HG03045 (cell line): ENCODE measurements at regions not wholly inside any gene's neighbourhood (a gene's known extent, or its start where the extent isn't known, plus 50 kb on each side); places are given as distances from the start of the nearest gene placed in this dataset.
"Not testable (repeated sequence)": the region's sequence is repeated elsewhere in the genome, so short reads cannot be mapped to it uniquely, and the experiment has no call there.

Experiments
- ATAC-seq: cut with Tn5 transposase; IDR thresholded peaks from one replicate; pipeline ENCODE4 v1.9.1; 2021; ENCODE audit warnings: mild to moderate bottlenecking, moderate library complexity; ENCODE audit not compliant: unreplicated experiment

DNA sequence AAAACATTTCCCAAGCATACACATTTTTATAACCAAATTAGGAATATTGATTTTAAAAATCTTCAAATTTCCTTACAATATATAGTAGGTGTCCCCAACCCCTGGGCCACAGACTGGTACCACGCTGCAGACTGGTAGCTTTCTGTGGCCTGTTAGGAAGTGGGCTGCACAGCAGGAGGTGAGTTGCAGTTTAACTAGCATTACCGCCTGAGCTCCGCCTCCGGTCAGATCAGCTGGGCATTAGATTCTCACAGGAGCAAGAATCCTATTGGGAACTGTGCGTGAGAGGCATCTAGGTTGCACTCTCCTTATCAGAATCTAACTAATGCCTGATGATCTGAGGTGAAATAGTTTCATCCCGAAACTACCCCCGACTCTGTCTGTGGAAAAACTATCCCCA, 62.1 kb downstream of the ZWINT start:
- no peak for ATAC-seq

DNA sequence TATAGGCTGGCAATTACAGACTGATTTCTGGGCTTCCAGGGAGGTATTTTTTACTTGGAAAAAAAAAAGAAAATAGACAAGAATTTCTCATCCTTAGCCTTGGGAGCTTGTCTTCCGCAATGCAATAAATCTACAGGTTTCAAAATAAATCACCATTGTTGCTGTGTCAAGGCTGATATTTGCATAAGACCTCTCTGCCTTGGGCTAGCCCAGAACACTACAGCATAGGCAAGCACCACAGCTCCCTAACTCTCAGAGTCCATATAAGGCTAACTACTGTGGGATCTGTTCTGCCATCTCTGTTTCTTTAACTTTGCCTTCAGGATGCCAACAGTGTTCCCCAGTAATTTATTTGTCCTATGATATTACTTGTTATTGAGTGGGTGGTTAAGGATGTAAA, 64.4 kb downstream of the ZWINT start:
- ATAC-seq, result no peak

DNA sequence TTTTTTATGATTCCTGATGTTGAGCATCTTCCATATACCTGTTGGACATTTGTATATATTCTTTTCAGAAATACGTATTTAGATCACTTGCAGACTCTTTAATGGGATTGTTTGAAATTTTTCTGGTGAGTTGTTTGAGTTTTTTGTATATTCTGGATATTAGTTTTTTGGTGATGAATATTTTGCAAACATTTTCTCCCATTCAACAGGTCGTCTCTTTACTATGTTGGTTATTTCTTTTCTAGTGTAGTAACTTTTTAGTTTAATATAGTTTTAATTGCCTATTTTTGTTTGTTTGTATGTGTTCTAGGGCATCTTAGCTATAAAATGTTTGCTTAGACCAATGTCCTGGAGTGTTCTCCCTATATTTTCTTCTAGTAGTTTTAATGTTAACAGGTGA, 72.7 kb downstream of the ZWINT start:
- no peak for ATAC-seq

DNA sequence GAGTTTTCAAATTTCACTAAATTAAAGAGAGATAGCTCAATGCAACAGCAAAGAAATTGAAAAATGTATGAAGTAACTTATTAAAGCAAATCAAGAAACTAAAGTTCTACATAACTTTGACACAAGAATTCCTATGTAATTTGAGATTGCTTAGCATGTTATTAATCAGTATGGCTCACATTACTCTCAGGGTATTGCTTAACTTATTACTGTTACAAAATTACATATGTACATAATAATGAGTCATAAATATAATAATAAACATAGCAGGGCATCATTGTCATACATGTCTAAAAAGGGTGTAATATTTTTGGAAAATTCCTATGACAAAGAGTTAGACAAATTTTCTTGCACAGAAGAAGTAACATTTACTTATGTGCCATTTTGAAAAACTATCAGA, 75.0 kb downstream of the ZWINT start:
- ATAC-seq, result no peak

- ATAC-seq, result no peak
Measured at GRCh38 chr10:56279270-56279669, 81.8 kb downstream of the ZWINT start.

GRCh38 chr10:56269181-56269580, 91.9 kb downstream of the ZWINT start:
- no peak for ATAC-seq

- no peak for ATAC-seq
Measured at GRCh38 chr10:56266120-56266519, 94.9 kb downstream of the ZWINT start.

DNA sequence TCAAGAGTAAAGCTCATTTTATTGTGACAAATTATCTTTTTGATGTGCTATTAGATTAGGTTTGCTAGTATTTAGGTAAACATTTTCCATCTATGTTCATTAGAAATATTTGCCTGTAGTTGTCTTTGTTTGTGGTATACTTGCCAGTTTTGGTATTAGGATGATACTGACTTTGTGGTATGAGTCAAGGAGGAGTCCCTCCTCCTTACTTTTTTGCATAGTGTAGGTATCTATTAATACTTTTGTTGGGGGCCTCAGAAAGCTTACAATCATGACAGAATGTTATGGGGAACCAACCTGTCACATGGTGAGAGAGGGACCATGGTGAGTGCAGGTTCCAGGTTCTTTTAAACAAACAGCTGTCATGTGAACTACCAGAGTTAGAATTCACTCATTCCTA, 102.1 kb downstream of the ZWINT start:
- no peak for ATAC-seq

- ATAC-seq, result no peak
Measured at GRCh38 chr10:56258378-56258777, 102.7 kb downstream of the ZWINT start.

DNA sequence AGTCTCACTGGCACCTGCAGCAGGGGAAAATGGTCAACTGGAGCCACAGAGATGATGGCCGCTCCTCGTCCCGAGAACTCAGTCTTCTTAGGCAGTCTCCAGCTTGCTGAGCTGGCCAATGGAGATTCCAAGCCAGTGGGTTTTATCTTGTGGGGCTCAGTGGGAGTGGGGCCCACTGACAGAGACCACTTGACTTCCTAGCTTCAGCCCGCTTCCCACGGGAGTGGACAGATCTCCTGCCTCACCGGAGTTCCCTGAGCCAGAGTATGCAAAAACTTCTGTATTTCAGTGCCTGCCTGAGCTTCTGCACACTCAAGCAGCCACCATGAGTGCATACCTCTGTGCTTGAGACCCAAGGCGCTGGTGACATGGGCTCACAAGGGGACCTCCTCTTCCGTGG, 105.8 kb downstream of the ZWINT start:
- ATAC-seq, result no peak

DNA sequence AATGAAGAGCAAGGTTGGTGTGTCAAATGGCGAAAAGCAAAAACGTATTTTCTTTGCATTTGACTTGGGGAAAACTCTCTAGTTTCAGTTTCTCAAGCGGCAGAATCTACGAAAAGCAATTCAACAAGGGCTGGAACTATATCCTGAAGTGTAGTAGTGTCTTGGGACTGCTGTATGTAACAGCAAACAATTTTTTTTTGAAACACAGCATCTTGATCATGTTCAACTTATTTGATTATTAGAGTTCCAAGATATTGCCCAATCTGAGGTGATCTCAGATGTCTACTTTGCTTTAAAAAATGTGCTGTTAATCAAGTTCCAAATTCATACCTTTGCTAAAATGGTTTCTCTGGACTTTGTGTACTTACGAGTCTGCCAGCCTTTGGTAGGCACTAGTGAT, 120.6 kb downstream of the ZWINT start:
- no peak for ATAC-seq

DNA sequence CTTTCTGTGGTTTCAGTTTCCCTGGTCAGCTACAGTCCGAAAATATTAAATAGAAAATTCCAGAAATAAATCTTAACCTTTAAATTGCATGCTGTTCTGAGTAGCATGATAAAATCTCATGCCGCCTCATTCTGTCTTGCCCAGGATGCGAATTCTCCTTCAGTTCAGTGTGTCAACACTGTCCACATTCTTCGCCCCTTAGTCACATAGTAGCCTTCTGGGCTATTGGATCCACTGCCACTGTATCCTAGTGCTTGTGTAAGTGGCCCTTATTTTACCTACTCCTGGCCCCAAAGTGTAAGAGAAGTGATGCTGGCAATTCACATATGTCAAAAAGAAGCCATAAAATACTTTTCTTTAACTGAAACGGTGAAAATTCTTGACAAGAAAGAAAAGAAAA, 129.6 kb downstream of the ZWINT start:
- ATAC-seq, result no peak

- ATAC-seq, result no peak
Measured at GRCh38 chr10:56222237-56222636, 138.8 kb downstream of the ZWINT start.

DNA sequence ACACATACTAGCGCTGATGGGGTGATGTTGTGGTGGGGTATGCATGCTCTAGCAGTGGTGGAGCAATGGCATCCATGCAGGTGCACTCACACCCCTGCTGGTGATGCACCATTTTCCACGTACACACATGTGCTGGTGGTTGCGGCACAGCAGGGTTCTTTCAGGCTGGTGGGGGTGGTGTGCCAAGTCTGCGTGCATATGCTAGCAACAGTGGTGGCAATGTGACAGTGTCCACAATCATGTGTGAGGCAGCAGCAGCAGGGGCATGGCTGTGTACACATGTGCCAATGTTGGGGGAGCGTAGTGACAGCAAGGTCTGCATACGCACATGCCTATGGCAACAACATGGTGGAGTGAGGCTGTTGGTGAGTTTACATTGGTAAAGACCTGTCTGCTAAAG, 148.1 kb downstream of the ZWINT start:
- ATAC-seq, result no peak

DNA sequence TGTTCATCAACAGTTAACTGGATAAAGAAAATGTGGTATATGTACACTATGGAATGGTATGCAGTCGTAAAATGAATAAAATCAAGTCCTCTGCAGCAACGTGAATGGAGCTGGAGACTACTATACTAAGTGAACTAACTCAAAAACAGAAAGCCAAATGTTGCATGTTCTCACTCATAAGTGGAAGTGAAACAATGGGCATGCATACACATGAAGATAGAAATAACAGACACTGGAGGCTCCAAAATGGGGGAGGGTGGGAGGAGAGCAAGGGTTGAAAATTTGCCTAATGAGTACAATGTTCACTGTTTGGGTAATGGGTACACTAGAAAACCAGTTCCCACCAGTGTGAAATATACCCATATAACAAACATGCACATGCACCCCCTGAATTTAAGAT, 179.5 kb downstream of the ZWINT start:
- ATAC-seq, result no peak

DNA sequence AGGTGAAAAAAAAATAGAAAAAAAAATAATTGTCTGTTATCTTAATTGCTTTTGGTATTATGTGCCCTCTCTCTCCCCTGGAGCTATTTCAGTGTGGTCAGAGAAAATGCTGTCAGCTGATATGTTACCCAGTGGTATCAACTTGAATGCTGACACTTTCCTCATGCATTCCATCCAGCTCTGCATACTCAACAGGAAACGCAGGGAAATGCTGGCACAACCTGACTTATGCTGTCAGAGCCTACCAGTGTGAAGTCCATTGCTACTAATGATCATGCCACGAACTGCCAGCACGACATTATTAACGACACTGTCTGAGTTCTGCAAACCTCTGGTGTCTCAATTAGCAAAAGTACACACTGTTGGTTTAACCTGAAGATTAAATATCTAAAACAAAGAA, 182.8 kb downstream of the ZWINT start:
- no peak for ATAC-seq

DNA sequence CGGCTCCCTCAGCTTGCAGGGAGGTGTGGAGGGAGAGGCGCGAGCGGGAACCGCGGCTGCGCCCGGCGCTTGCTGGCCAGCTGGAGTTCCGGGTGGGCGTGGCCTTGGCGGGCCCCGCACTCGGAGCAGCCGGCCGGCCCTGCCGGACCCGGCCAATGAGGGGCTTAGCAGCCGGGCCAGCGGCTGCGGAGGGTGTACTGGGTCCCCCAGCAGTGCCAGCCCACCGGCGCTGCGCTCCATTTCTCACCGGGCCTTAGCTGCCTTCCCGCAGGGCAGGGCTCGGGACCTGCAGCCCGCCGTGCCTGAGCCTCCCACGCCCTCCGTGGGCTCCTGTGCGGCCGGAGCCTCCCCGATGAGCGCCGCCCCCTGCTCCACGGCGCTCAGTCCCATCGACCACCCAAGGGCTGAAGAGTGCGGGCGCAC, 206.0 kb downstream of the ZWINT start:
- ATAC-seq, result not testable (repeated sequence)

DNA sequence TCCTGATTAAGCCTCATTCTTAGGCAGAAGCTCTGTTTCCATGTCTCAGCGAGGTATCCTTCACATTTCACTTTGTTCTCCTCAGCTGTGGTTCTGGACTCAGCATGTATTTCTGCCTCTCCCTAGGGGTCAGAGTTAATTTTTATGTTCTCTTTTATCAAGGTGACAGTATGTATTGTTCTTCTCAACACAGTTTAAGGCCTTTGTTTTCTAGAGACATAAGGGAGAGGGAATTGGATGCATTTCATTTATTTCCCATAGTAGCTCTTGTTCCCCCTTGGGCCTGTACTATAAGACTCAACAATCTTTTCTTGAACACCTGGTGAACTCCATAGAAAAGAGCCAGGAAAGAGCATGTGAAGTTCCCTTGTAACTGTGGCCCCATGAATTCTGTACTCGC, 214.3 kb downstream of the ZWINT start:
- no peak for ATAC-seq

GRCh38 chr10:56142092-56142728, 218.8 kb downstream of the ZWINT start:
- peak; percentile 77 for ATAC-seq

- no peak for ATAC-seq
Measured at GRCh38 chr10:56139405-56139804, 221.7 kb downstream of the ZWINT start.

GRCh38 chr10:56135828-56136227, 225.2 kb downstream of the ZWINT start:
- ATAC-seq, result no peak

DNA sequence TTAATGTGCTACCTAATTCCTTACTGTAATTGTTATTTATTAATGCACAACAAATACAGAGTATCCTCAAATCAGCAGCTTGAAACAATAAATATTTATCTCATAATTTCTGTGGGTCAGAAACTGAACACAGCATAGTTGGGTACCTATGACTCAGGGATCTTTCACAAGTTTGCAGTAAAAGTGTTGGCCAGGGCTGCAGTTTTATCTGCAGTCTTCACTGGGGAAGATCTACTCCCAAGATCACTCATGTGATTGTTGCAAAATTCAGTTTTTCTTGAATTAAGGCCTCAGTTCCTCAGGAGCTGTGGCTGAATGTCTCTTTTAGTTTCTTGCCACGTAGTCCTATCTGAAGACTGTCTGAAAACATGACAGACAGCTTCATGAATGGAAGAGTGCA, 237.8 kb downstream of the ZWINT start:
- no peak for ATAC-seq

GRCh38 chr10:56116684-56117083, 244.4 kb downstream of the ZWINT start:
- ATAC-seq, result no peak
